K562 (cell line): ENCODE measurements at regions not wholly inside any gene's neighbourhood (a gene's known extent, or its start where the extent isn't known, plus 50 kb on each side); places are given as distances from the start of the nearest gene placed in this dataset.

Experiments used
- SP1 ChIP-seq: sonication (generic); formaldehyde crosslinking; IDR thresholded peaks from 2 replicates; pipeline ENCODE4 v1.8.1; 2022; ENCODE audit warnings: mild to moderate bottlenecking, missing genetic modification reagents
- ZNF217 ChIP-seq: sonication (generic); formaldehyde crosslinking; IDR thresholded peaks from 2 replicates; pipeline ENCODE4 v1.8.0; 2022; ENCODE audit warnings: mild to moderate bottlenecking, missing genetic modification reagents
- TF ChIP-seq, protein P1 (sequence below), 2 experiments: fragments of 450-650 bp in 1 of 2; IDR thresholded peaks; 2 replicates each; pipeline ENCODE4 v1.6.1; 2011 to 2017; ENCODE audit warnings: low read depth in 2 of 2, antibody characterized with exemption in 1 of 2, borderline replicate concordance in 1 of 2, low read length in 1 of 2, mild to moderate bottlenecking in 1 of 2, mixed read lengths in 1 of 2; ENCODE audit not compliant: control insufficient read depth in 1 of 2

DNA sequence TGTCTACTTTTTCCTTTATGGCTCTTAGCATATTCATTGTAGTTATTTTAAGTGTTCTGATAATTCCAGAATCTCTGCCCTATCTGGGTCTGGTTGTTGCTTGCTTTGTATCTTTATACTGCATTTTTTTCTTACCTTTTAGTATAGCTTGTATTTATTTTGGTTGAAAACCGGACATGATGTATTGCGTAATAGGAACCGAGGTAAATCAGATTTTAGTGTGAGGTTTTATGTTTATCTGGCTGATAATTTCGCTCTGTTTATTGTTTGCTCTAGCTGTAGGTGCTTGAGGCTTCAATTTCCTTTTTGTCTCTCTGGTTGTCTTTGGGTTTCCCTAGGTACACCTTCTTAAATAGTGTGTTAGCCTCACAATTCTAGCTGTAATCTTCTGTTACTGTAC, 263.8 kb upstream of the LCORL start:
- TF ChIP-seq, protein P1, sequence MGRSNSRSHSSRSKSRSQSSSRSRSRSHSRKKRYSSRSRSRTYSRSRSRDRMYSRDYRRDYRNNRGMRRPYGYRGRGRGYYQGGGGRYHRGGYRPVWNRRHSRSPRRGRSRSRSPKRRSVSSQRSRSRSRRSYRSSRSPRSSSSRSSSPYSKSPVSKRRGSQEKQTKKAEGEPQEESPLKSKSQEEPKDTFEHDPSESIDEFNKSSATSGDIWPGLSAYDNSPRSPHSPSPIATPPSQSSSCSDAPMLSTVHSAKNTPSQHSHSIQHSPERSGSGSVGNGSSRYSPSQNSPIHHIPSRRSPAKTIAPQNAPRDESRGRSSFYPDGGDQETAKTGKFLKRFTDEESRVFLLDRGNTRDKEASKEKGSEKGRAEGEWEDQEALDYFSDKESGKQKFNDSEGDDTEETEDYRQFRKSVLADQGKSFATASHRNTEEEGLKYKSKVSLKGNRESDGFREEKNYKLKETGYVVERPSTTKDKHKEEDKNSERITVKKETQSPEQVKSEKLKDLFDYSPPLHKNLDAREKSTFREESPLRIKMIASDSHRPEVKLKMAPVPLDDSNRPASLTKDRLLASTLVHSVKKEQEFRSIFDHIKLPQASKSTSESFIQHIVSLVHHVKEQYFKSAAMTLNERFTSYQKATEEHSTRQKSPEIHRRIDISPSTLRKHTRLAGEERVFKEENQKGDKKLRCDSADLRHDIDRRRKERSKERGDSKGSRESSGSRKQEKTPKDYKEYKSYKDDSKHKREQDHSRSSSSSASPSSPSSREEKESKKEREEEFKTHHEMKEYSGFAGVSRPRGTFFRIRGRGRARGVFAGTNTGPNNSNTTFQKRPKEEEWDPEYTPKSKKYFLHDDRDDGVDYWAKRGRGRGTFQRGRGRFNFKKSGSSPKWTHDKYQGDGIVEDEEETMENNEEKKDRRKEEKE (IDR thresholded peaks at IDR 0.05; ENCODE audit: borderline replicate concordance in 1 of 2, control insufficient read depth in 1 of 2, low read depth in 2 of 2, low read length in 1 of 2) = no peak
- TF ChIP-seq ZNF217 (CRISPR knock-in tag) (no peak), SP1 (CRISPR knock-in tag) (no peak)
